ENCODE measurements at regions not wholly inside any gene's neighbourhood (a gene's known extent, or its start where the extent isn't known, plus 50 kb on each side); places are given as distances from the start of the nearest gene placed in this dataset.

DNA sequence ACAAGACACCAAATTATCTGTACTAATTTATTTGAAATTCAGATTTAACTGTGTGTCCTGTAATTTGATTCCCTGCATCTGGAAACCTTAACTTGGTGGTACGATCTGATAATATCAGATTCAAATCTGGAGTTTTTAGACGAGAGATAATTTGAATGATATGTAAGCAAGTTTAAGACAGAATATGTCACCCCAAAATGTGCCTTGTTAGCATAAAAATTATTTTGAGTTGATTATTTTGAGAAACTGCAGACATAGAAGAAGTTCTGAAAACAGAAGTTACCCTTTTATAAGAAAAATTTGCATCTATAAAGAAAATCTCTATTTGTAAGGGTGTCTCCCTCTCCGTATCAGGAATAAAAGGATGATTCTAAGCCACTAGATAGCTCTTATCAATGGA, 1202.8 kb downstream of the ROBO2 start:
- Histone ChIP-seq H3K4me3 (replicated peaks; ENCODE audit: low read depth, low read length) (no peak overlapping the region), H3K27me3 (replicated peaks; ENCODE audit: control insufficient read depth, insufficient read depth, low read length) (no peaks in the 10 kb centered on the region), H3K36me3 (ENCODE audit: control insufficient read depth, insufficient read depth, low read length) (no peaks in the 10 kb centered on the region)
- TF ChIP-seq, protein P1, sequence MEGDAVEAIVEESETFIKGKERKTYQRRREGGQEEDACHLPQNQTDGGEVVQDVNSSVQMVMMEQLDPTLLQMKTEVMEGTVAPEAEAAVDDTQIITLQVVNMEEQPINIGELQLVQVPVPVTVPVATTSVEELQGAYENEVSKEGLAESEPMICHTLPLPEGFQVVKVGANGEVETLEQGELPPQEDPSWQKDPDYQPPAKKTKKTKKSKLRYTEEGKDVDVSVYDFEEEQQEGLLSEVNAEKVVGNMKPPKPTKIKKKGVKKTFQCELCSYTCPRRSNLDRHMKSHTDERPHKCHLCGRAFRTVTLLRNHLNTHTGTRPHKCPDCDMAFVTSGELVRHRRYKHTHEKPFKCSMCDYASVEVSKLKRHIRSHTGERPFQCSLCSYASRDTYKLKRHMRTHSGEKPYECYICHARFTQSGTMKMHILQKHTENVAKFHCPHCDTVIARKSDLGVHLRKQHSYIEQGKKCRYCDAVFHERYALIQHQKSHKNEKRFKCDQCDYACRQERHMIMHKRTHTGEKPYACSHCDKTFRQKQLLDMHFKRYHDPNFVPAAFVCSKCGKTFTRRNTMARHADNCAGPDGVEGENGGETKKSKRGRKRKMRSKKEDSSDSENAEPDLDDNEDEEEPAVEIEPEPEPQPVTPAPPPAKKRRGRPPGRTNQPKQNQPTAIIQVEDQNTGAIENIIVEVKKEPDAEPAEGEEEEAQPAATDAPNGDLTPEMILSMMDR (IDR thresholded peaks at IDR 0.05; ENCODE audit: insufficient read depth, low read length, poor library complexity, severe bottlenecking) = no peak
- DNase-seq (ENCODE audit: extremely low read depth, insufficient read length) = no peak

DNA sequence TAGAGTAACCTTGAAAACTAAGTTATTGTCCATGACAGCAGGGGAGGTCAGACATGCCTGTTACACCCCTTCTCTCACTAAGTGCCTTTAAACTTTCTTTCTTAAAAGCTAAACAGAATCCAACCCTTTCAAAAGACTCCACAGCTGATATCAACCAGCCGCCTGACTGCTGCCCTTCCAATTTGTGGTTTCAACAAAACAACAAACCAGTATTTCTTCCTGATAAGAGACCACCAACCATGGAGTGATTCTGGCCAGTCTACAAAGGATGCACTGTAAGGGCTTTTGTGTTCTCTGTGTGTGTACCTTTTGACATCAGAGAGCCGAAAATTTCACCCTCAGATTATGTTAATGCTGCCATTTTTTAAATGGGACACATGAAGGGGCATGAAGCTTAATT, 1204.2 kb downstream of the ROBO2 start:
- DNase-seq (ENCODE audit: extremely low read depth, insufficient read length) = no peak

DNA sequence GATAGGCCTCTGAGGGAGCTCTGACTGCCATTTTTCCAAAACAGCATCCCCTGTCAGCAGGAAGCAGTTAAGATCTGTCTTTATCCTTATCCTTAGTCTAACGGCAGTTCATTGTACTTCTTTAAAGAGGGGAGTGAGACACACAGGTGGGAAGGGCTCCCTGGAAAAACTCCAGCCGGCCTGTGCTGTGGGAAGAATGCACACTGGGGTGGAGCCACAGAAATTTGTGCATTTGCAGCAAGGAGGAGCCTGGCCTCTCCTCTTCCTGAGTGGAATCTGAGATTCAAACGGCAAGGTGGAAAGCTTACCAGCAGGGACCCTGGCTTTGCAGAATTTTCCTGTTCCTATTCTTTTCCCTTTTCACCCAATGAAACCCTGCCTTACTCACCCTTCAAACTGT, 1209.4 kb downstream of the ROBO2 start:
- Histone ChIP-seq H3K27me3 (replicated peaks; ENCODE audit: control insufficient read depth, insufficient read depth, low read length) (no peaks in the 10 kb centered on the region), H3K36me3 (ENCODE audit: control insufficient read depth, insufficient read depth, low read length) (no peaks in the 10 kb centered on the region), H3K4me3 (replicated peaks; ENCODE audit: low read depth, low read length) (no peak overlapping the region)
- no peak for DNase-seq (ENCODE audit: extremely low read depth, insufficient read length)
- TF ChIP-seq, protein P1 (IDR thresholded peaks at IDR 0.05; ENCODE audit: insufficient read depth, low read length, poor library complexity, severe bottlenecking) = no peak

More for the DNA sequence above, 1204.2 kb downstream of the ROBO2 start:
- TF ChIP-seq, protein P1 (IDR thresholded peaks at IDR 0.05; ENCODE audit: insufficient read depth, low read length, poor library complexity, severe bottlenecking) = no peak
- no peaks in the 10 kb centered on the region for H3K27me3 ChIP-seq (replicated peaks; ENCODE audit: control insufficient read depth, insufficient read depth, low read length)
- H3K36me3 ChIP-seq (ENCODE audit: control insufficient read depth, insufficient read depth, low read length) = no peaks in the 10 kb centered on the region
- H3K4me3 ChIP-seq (replicated peaks; ENCODE audit: low read depth, low read length) = no peak overlapping the region

DNA sequence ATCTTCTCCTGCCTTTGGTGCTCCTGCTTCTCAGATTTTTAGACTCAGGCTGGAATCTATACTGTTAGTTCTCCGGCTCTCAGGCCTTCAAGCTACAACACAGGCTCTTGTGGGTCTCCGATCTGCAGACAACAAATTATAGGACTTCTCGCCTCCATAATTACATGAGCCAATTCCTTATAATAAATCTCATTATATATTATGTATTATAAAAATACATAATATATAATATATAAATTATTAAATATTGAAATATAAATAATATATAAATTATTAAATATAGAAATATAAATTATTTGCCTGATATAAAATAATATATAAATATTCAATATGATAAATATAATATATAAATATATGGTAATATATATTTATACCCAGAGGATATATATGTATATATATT, 1214.0 kb downstream of the ROBO2 start:
- Histone ChIP-seq H3K27me3 (replicated peaks; ENCODE audit: control insufficient read depth, insufficient read depth, low read length) (no peaks in the 10 kb centered on the region), H3K36me3 (ENCODE audit: control insufficient read depth, insufficient read depth, low read length) (no peaks in the 10 kb centered on the region), H3K4me3 (replicated peaks; ENCODE audit: low read depth, low read length) (no peak overlapping the region)
- no peak for DNase-seq (ENCODE audit: extremely low read depth, insufficient read length)
- TF ChIP-seq, protein P1 (IDR thresholded peaks at IDR 0.05; ENCODE audit: insufficient read depth, low read length, poor library complexity, severe bottlenecking) = no peak

DNA sequence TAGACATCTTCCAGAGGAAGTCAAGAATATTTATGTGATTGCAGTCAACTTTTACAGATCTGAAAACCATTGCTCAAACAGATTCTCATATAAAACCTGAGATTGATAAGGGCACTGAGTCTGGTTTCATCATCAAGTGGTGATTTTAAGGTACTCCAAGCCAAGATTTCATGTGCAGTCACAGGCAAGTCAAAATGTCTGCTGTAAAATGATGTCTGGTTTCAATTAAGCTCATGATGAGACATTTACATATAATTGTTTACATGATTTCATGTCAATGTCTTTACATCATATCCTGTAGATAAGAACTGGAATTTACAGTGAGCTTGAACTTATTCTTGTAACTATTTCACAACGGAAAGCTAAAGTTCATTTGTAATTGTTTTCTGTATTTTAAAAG, 1215.5 kb downstream of the ROBO2 start:
- DNase-seq (ENCODE audit: extremely low read depth, insufficient read length) = no peak
- no peak overlapping the region for H3K4me3 ChIP-seq (replicated peaks; ENCODE audit: low read depth, low read length)
- TF ChIP-seq, protein P1 (IDR thresholded peaks at IDR 0.05; ENCODE audit: insufficient read depth, low read length, poor library complexity, severe bottlenecking) = no peak
- no peaks in the 10 kb centered on the region for H3K27me3 ChIP-seq (replicated peaks; ENCODE audit: control insufficient read depth, insufficient read depth, low read length)
- H3K36me3 ChIP-seq (ENCODE audit: control insufficient read depth, insufficient read depth, low read length) = no peaks in the 10 kb centered on the region

DNA sequence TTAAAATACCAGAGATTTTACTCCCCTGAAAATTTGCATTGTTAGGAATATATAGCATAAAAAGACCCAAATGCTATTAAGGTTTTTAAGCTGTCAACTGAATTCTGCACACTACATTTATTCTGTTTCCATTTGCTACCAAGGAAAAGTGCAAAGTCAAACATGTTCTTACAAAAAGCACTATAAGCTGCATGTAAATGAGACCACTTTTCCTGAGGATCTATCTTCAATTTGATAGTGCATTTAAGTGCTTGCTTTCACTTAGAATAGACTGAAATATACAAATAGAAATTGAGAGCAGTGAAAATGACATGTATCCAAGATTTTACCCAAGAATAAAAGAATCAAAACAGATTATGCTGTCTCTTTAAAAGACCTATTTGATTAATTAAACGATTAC, 1216.2 kb downstream of the ROBO2 start:
- TF ChIP-seq, protein P1 (IDR thresholded peaks at IDR 0.05; ENCODE audit: insufficient read depth, low read length, poor library complexity, severe bottlenecking) = no peak
- DNase-seq (ENCODE audit: extremely low read depth, insufficient read length) = no peak
- no peaks in the 10 kb centered on the region for H3K36me3 ChIP-seq (ENCODE audit: control insufficient read depth, insufficient read depth, low read length)
- no peaks in the 10 kb centered on the region for H3K27me3 ChIP-seq (replicated peaks; ENCODE audit: control insufficient read depth, insufficient read depth, low read length)
- no peak overlapping the region for H3K4me3 ChIP-seq (replicated peaks; ENCODE audit: low read depth, low read length)

All from GM06990 (cell line).